OCI-LY1 (cell line): ENCODE measurements at regions not wholly inside any gene's neighbourhood (a gene's known extent, or its start where the extent isn't known, plus 50 kb on each side); places are given as distances from the start of the nearest gene placed in this dataset.

Source experiments
- H2AFZ ChIP-seq: fragments of 200-600 bp; sonication (generic), shearing (Covaris generic); 2 replicates; pipeline ENCODE4 v1.6.0; 2014; ENCODE audit warnings: antibody characterized with exemption, mild to moderate bottlenecking, low read length
- H3F3A ChIP-seq: fragments of 200-600 bp; sonication (generic), shearing (Covaris generic); 2 replicates; pipeline ENCODE4 v1.6.0; 2014; ENCODE audit warnings: mild to moderate bottlenecking, antibody characterized with exemption, low read length, moderate library complexity; ENCODE audit not compliant: insufficient read depth
- H3K27ac ChIP-seq: fragments of 200-600 bp; sonication (generic); 2 replicates; pipeline ENCODE4 v1.5.1; 2014; ENCODE audit warnings: low read length, mixed run types, mild to moderate bottlenecking, low read depth; ENCODE audit not compliant: poor library complexity, severe bottlenecking
- H3K27me3 ChIP-seq: fragments of 200-600 bp; sonication (generic); 2 replicates; pipeline ENCODE4 v1.6.0; 2014; ENCODE audit warnings: antibody characterized with exemption, mild to moderate bottlenecking, low read length, moderate library complexity; ENCODE audit not compliant: insufficient read depth
- H3K36me3 ChIP-seq: fragments of 200-600 bp; sonication (generic); 2 replicates; pipeline ENCODE4 v1.6.1; 2014; ENCODE audit warnings: mild to moderate bottlenecking, antibody characterized with exemption, low read length, moderate library complexity, mixed read lengths; ENCODE audit not compliant: insufficient read depth
- H3K4me1 ChIP-seq: fragments of 200-600 bp; sonication (generic); 2 replicates; pipeline ENCODE4 v1.5.1; 2014; ENCODE audit warnings: mild to moderate bottlenecking, low read length, moderate library complexity; ENCODE audit not compliant: insufficient read depth, severe bottlenecking
- H3K4me2 ChIP-seq: fragments of 200-600 bp; sonication (generic), shearing (Covaris generic); 2 replicates; pipeline ENCODE4 v1.6.1; 2014; ENCODE audit warnings: low read length
- H3K4me3 ChIP-seq: fragments of 200-600 bp; sonication (generic); 2 replicates; pipeline ENCODE4 v1.5.1; 2014; ENCODE audit warnings: low read length, low read depth, mild to moderate bottlenecking, mixed read lengths; ENCODE audit not compliant: poor library complexity, severe bottlenecking
- H3K79me2 ChIP-seq: fragments of 200-600 bp; shearing (Covaris generic); 2 replicates; pipeline ENCODE4 v1.6.1; 2016; ENCODE audit warnings: mixed run types, low read length, mixed read lengths; ENCODE audit not compliant: insufficient read depth
- H3K9ac ChIP-seq: fragments of 200-600 bp; sonication (generic), shearing (Covaris generic); 2 replicates; pipeline ENCODE4 v1.6.1; 2014; ENCODE audit warnings: mild to moderate bottlenecking, low read length, mixed read lengths
- H3K9me2 ChIP-seq: fragments of 200-600 bp; sonication (generic), shearing (Covaris generic); 2 replicates; pipeline ENCODE4 v1.6.1; 2014; ENCODE audit warnings: low read depth, mild to moderate bottlenecking, low read length, mixed read lengths
- H3K9me3 ChIP-seq: fragments of 200-600 bp; shearing (Covaris generic); 2 replicates; pipeline ENCODE4 v1.6.1; 2014; ENCODE audit warnings: low read length, mixed read lengths
- H4K20me1 ChIP-seq: fragments of 200-600 bp; sonication (generic), shearing (Covaris generic); 2 replicates; pipeline ENCODE4 v1.6.0; 2016; ENCODE audit warnings: mild to moderate bottlenecking, low read length; ENCODE audit not compliant: insufficient read depth
- EZH2 ChIP-seq: fragments of 200-600 bp; sonication (generic), shearing (Covaris generic); IDR thresholded peaks from 2 replicates; pipeline ENCODE4 v1.8.0; 2017; ENCODE audit warnings: borderline replicate concordance, mixed run types, mild to moderate bottlenecking, antibody characterized with exemption, low read length, moderate library complexity, mixed read lengths
- TF ChIP-seq, protein P1 (sequence below): fragments of 200-600 bp; sonication (generic), shearing (Covaris generic); IDR thresholded peaks from 2 replicates; pipeline ENCODE4 v1.5.1; 2017; ENCODE audit warnings: mild to moderate bottlenecking, antibody characterized with exemption, low read length, moderate library complexity, mixed read lengths

DNA sequence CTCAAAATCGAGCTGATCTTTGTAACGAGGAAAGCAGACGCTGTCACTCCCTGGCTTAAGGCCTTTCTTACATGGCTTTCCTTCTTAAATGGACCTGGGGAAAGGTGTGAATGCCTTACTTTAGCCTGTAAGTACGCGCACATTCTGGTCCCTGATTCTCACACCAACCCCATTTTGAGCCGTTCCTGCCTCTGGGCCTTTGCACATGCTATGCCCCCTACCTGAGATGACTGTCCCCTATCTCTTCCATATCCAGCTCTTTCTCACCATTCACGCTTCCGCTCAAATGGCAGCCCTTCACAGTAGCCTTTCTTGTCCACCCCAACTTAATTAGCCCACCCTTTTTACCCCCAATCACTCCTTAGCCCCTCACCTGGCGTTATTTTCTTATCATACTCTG, 496.7 kb downstream of the SHQ1 start:
- no peak overlapping the region for H3K4me3 ChIP-seq
- H3K27me3 ChIP-seq: peaks cover 3% of the 10 kb centered on the region; the same call in 1 of the 2 replicates
- TF ChIP-seq EZH2: no peak
- TF ChIP-seq, protein P1, sequence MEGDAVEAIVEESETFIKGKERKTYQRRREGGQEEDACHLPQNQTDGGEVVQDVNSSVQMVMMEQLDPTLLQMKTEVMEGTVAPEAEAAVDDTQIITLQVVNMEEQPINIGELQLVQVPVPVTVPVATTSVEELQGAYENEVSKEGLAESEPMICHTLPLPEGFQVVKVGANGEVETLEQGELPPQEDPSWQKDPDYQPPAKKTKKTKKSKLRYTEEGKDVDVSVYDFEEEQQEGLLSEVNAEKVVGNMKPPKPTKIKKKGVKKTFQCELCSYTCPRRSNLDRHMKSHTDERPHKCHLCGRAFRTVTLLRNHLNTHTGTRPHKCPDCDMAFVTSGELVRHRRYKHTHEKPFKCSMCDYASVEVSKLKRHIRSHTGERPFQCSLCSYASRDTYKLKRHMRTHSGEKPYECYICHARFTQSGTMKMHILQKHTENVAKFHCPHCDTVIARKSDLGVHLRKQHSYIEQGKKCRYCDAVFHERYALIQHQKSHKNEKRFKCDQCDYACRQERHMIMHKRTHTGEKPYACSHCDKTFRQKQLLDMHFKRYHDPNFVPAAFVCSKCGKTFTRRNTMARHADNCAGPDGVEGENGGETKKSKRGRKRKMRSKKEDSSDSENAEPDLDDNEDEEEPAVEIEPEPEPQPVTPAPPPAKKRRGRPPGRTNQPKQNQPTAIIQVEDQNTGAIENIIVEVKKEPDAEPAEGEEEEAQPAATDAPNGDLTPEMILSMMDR: no peak
- H2AFZ ChIP-seq: no peak overlapping the region
- no peaks in the 10 kb centered on the region for H3K9me3 ChIP-seq
- H4K20me1 ChIP-seq: no peaks in the 10 kb centered on the region
- H3K9me2 ChIP-seq: no peaks in the 10 kb centered on the region
- no peak overlapping the region for H3K9ac ChIP-seq
- H3K79me2 ChIP-seq: no peaks in the 10 kb centered on the region
- H3K4me1 ChIP-seq: no peaks in the 10 kb centered on the region
- no peak overlapping the region for H3K27ac ChIP-seq
- H3F3A ChIP-seq: no peaks in the 10 kb centered on the region
- H3K36me3 ChIP-seq: no peaks in the 10 kb centered on the region
- no peak overlapping the region for H3K4me2 ChIP-seq

DNA sequence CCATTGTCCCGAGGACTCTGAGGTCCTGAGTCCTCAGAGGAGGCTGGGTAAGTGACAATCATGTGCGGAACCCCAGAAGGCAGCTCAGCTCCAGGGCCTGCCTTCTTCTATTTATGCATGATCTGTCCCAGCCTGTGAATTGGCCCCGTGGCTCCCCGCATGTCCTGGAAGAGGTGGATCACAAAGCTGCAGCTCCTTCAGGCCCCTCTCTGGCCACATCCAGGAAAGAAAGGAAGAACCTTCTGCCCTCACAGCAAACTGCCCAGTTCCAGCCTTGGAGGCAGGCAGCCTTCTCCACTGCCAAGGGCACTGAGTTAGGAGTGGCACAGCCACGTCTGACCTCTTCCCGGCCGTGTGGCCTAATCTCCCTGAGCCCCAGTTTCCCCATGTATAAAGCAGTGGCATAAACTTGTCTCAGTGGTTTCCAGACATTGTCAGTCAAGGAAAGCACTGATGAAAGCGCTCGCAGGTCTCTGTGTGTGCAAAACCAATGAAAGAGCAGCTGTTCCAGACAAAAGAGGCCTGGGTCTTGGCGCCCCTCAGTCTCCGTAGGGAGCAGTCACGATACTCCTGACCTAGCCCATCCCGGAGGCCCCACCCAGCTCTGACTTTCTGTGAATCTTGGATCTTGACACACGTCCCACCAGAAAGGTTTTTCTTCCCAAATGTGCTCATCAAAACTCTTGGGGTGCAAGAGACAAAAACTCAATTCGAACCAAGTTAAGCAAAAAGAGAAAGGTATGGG, 497.3 kb downstream of the SHQ1 start:
- Histone ChIP-seq H3K4me2 (no peak overlapping the region), H3K79me2 (no peaks in the 10 kb centered on the region), H3K9ac (no peak overlapping the region), H3K27me3 (peaks cover 3% of the 10 kb centered on the region; the same call in 1 of the 2 replicates), H3F3A (no peaks in the 10 kb centered on the region), H3K4me1 (no peaks in the 10 kb centered on the region), H3K9me2 (no peaks in the 10 kb centered on the region), H3K36me3 (no peaks in the 10 kb centered on the region), H3K4me3 (no peak overlapping the region), H3K27ac (no peak overlapping the region), H4K20me1 (no peaks in the 10 kb centered on the region), H3K9me3 (no peaks in the 10 kb centered on the region), H2AFZ (no peak overlapping the region)
- TF ChIP-seq EZH2: no peak
- TF ChIP-seq, protein P1: no peak

DNA sequence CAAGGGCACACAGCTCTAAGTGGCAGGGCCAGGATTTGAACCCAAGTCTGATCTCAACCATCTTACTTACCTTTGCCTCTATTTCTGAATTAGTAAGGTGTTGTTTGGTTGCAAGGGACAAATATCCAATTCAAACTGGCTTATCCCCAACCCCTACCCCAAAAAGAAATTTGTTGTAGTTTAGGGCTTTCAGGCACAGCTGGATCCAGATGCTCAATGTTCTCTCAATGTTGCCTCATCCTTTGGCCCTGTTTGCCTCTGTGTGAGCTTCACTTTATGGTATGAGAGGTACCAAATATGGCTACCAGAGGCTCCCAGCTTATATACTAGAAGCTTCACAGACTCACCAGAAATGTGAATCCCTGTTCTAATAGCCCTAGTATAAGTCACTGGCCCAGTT, 499.9 kb downstream of the SHQ1 start:
- H3K4me2 ChIP-seq: no peak overlapping the region
- TF ChIP-seq, protein P1: no peak
- TF ChIP-seq EZH2: no peak
- H2AFZ ChIP-seq: no peak overlapping the region

More for the DNA sequence above, 499.9 kb downstream of the SHQ1 start:
- Histone ChIP-seq H3K9me3 (no peaks in the 10 kb centered on the region), H3K27ac (no peak overlapping the region), H3K4me1 (no peaks in the 10 kb centered on the region), H3K4me3 (no peak overlapping the region), H3K9ac (no peak overlapping the region), H3K36me3 (no peaks in the 10 kb centered on the region), H3K79me2 (no peaks in the 10 kb centered on the region), H3K9me2 (no peaks in the 10 kb centered on the region), H4K20me1 (no peaks in the 10 kb centered on the region), H3F3A (no peaks in the 10 kb centered on the region), H3K27me3 (peaks cover 3% of the 10 kb centered on the region; the same call in 1 of the 2 replicates)
